NCI-H2196 treated with DMSO at 0.1 percent for 48 hours (cell line): ENCODE measurements at regions not wholly inside any gene's neighbourhood (a gene's known extent, or its start where the extent isn't known, plus 50 kb on each side); places are given as distances from the start of the nearest gene placed in this dataset.

ENCODE experiments used
- DNase-seq: peaks from one replicate; lab custom pipeline; 2025; ENCODE audit not compliant: unreplicated experiment; lab: John Stamatoyannopoulos, UW

- DNase-seq: no peak
Measured at GRCh38 chr6:148271711-148272439, 70.8 kb upstream of the SASH1 start.

GRCh38 chr6:148272597-148272996, 70.0 kb upstream of the SASH1 start:
- no peak for DNase-seq

GRCh38 chr6:148273962-148274752, 68.5 kb upstream of the SASH1 start:
- DNase-seq: no peak

- no peak for DNase-seq
Measured at GRCh38 chr6:148274809-148275208, 67.8 kb upstream of the SASH1 start.

GRCh38 chr6:148285205-148285604, 57.4 kb upstream of the SASH1 start:
- no peak for DNase-seq

- no peak for DNase-seq
Measured at GRCh38 chr6:148286563-148286962, 56.1 kb upstream of the SASH1 start.

- DNase-seq: no peak
Measured at GRCh38 chr6:148287623-148288333, 54.9 kb upstream of the SASH1 start.

GRCh38 chr6:148288541-148288940, 54.1 kb upstream of the SASH1 start:
- no peak for DNase-seq

- DNase-seq: no peak
Measured at GRCh38 chr6:148289153-148289552, 53.5 kb upstream of the SASH1 start.

- no peak for DNase-seq
Measured at GRCh38 chr6:148291876-148292275, 50.8 kb upstream of the SASH1 start.
